ENCODE measurements at regions not wholly inside any gene's neighbourhood (a gene's known extent, or its start where the extent isn't known, plus 50 kb on each side); places are given as distances from the start of the nearest gene placed in this dataset.

GRCh38 chr10:113241599-113242360 lies 291.7 kb downstream of the TCF7L2 start:
- TF ChIP-seq POLR2A (IDR thresholded peaks at IDR 0.05) (no peak), CTCF (IDR thresholded peaks at IDR 0.05) (no peak)
- 77 to 78% methylated on average over 7 of the region's 7 CpGs for WGBS, 2 donors

GRCh38 chr10:113243311-113243710 lies 293.3 kb downstream of the TCF7L2 start:
- H3K4me1 ChIP-seq: no peaks in the 10 kb centered on the region
- TF ChIP-seq POLR2A (IDR thresholded peaks at IDR 0.05) (no peak), CTCF (IDR thresholded peaks at IDR 0.05) (no peak)
- WGBS, 2 donors: 96 to 100% methylated on average over 2 of the region's 2 CpGs
- no peak for DNase-seq
- no peaks in the 10 kb centered on the region for H3K9me3 ChIP-seq
- no peaks in the 10 kb centered on the region for H3K27me3 ChIP-seq
- no peak overlapping the region for H3K27ac ChIP-seq
- H3K4me3 ChIP-seq (replicated peaks in 1 of 3): no peak overlapping the region
- H3K36me3 ChIP-seq: no peaks in the 10 kb centered on the region
- intact Hi-C loops (cut with DNase I): no loop called here

More at GRCh38 chr10:113241599-113242360, 291.7 kb downstream of the TCF7L2 start:
- DNase-seq: no peak
- H3K4me3 ChIP-seq (replicated peaks in 1 of 3): no peak overlapping the region
- no peaks in the 10 kb centered on the region for H3K9me3 ChIP-seq
- H3K27ac ChIP-seq: no peak overlapping the region
- H3K4me1 ChIP-seq: no peaks in the 10 kb centered on the region
- no peaks in the 10 kb centered on the region for H3K36me3 ChIP-seq
- intact Hi-C loops (cut with DNase I): no loop called here
- H3K27me3 ChIP-seq: no peaks in the 10 kb centered on the region

- Histone ChIP-seq H3K4me1 (no peaks in the 10 kb centered on the region), H3K9me3 (no peaks in the 10 kb centered on the region), H3K4me3 (replicated peaks in 1 of 3) (no peak overlapping the region), H3K27me3 (no peaks in the 10 kb centered on the region), H3K27ac (no peak overlapping the region), H3K36me3 (no peaks in the 10 kb centered on the region)
- 87 to 90% methylated on average over 5 of the region's 5 CpGs for WGBS, 2 donors
- intact Hi-C loops (cut with DNase I): no loop called here
- no peak for TF ChIP-seq POLR2A (IDR thresholded peaks at IDR 0.05)
- TF ChIP-seq CTCF (IDR thresholded peaks at IDR 0.05): no peak
- no peak for DNase-seq
These were observed 294.7 kb downstream of the TCF7L2 start for GRCh38 chr10:113244750-113245149.

GRCh38 chr10:113245286-113245685 lies 295.2 kb downstream of the TCF7L2 start:
- Histone ChIP-seq H3K27me3 (no peaks in the 10 kb centered on the region), H3K4me3 (replicated peaks in 1 of 3) (no peak overlapping the region), H3K4me1 (no peaks in the 10 kb centered on the region), H3K9me3 (no peaks in the 10 kb centered on the region), H3K27ac (no peak overlapping the region), H3K36me3 (no peaks in the 10 kb centered on the region)
- TF ChIP-seq POLR2A (IDR thresholded peaks at IDR 0.05) (no peak), CTCF (IDR thresholded peaks at IDR 0.05) (no peak)
- intact Hi-C loops (cut with DNase I): no loop called here
- DNase-seq: no peak
- WGBS, 2 donors: 90 to 92% methylated on average over 3 of the region's 3 CpGs

GRCh38 chr10:113247050-113247449 lies 297.0 kb downstream of the TCF7L2 start:
- Histone ChIP-seq H3K4me3 (replicated peaks in 1 of 3) (no peak overlapping the region), H3K36me3 (no peaks in the 10 kb centered on the region), H3K9me3 (no peaks in the 10 kb centered on the region), H3K27ac (no peak overlapping the region), H3K4me1 (no peaks in the 10 kb centered on the region), H3K27me3 (no peaks in the 10 kb centered on the region)
- 66 to 85% methylated on average over 5 of the region's 5 CpGs for WGBS, 2 donors
- TF ChIP-seq CTCF (IDR thresholded peaks at IDR 0.05): no peak
- intact Hi-C loops (cut with DNase I): no loop called here
- no peak for DNase-seq
